Parathyroid adenoma (tissue), 2 donors: ENCODE measurements at regions not wholly inside any gene's neighbourhood (a gene's known extent, or its start where the extent isn't known, plus 50 kb on each side); places are given as distances from the start of the nearest gene placed in this dataset.

Source experiments
- H2AFZ ChIP-seq: fragments of 300-600 bp; sonication (generic); one replicate; pipeline ENCODE4 v1.7.0; 2017; ENCODE audit warnings: antibody characterized with exemption, mild to moderate bottlenecking
- H3K27ac ChIP-seq: fragments of 300-600 bp; sonication (generic); one replicate; pipeline ENCODE4 v1.7.0; 2017
- H3K27me3 ChIP-seq: fragments of 300-600 bp; sonication (generic); one replicate; pipeline ENCODE4 v1.7.0; 2017; ENCODE audit warnings: low read length; ENCODE audit not compliant: control insufficient read depth, insufficient read depth
- H3K36me3 ChIP-seq: fragments of 300-600 bp; sonication (generic); one replicate; pipeline ENCODE4 v1.7.0; 2017; ENCODE audit warnings: low read length; ENCODE audit not compliant: control insufficient read depth, insufficient read depth
- H3K4me1 ChIP-seq: fragments of 300-600 bp; sonication (generic); one replicate; pipeline ENCODE4 v1.7.0; 2017; ENCODE audit warnings: control low read depth
- H3K4me2 ChIP-seq: fragments of 300-600 bp; sonication (generic); one replicate; pipeline ENCODE4 v1.7.0; 2017; ENCODE audit warnings: low read length
- H3K4me3 ChIP-seq: fragments of 300-600 bp; sonication (generic); one replicate; pipeline ENCODE4 v1.7.0; 2017; ENCODE audit warnings: low read depth, low read length
- H3K79me2 ChIP-seq: fragments of 300-600 bp; sonication (generic); one replicate; pipeline ENCODE4 v1.7.0; 2017; ENCODE audit warnings: control low read depth
- H3K9ac ChIP-seq: fragments of 300-600 bp; sonication (generic); one replicate; pipeline ENCODE4 v1.7.0; 2017; ENCODE audit warnings: mild to moderate bottlenecking
- H3K9me3 ChIP-seq: fragments of 300-600 bp; sonication (generic); one replicate; pipeline ENCODE4 v1.7.0; 2017; ENCODE audit warnings: low read length; ENCODE audit not compliant: control insufficient read depth
- CTCF ChIP-seq: fragments of 300-600 bp; sonication (generic); IDR thresholded peaks from one replicate; pipeline ENCODE4 v1.7.0; 2017; ENCODE audit warnings: antibody characterized with exemption, mild to moderate bottlenecking
- donor health status: primary hyperparathyroidism.

GRCh38 chr22:49357661-49358440 is 469.8 kb downstream of the BRD1 start:
- Histone ChIP-seq H3K9me3 (no peaks in the 10 kb centered on the region), H3K4me1 (no peaks in the 10 kb centered on the region), H3K4me2 (no peak overlapping the region), H3K9ac (no peak overlapping the region), H2AFZ (no peak overlapping the region), H3K79me2 (no peaks in the 10 kb centered on the region), H3K36me3 (no peaks in the 10 kb centered on the region), H3K27ac (no peak overlapping the region), H3K27me3 (no peaks in the 10 kb centered on the region), H3K4me3 (no peak overlapping the region)
- TF ChIP-seq CTCF = no peak

DNA sequence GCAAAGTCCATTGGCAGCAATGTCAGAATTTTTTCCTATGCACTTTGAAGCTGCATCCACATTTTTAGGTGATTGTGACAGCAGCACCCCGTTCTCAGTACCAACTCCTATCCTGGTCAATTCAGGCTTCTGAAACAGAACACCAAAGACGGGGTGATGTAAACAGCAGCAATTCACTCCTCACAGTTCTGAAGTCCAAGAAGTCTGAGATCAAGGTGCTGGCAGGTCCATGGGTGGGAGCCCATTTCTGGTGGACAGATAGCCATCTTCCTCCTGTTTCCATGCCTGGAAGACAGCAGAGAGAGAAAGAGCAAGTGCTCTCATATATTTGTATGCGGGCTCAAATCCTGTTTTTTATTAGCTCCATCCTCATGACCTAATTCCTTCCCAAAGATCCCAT is 471.2 kb downstream of the BRD1 start:
- no peaks in the 10 kb centered on the region for H3K79me2 ChIP-seq
- no peak overlapping the region for H3K27ac ChIP-seq
- no peaks in the 10 kb centered on the region for H3K36me3 ChIP-seq
- no peaks in the 10 kb centered on the region for H3K27me3 ChIP-seq
- no peaks in the 10 kb centered on the region for H3K9me3 ChIP-seq
- H3K4me2 ChIP-seq = no peak overlapping the region
- no peak overlapping the region for H2AFZ ChIP-seq
- H3K9ac ChIP-seq = no peak overlapping the region
- no peak overlapping the region for H3K4me3 ChIP-seq
- H3K4me1 ChIP-seq = no peaks in the 10 kb centered on the region
- no peak for TF ChIP-seq CTCF

GRCh38 chr22:49355211-49355920 is 472.3 kb downstream of the BRD1 start:
- no peak overlapping the region for H3K9ac ChIP-seq
- no peaks in the 10 kb centered on the region for H3K9me3 ChIP-seq
- no peak overlapping the region for H3K4me2 ChIP-seq
- no peaks in the 10 kb centered on the region for H3K4me1 ChIP-seq
- no peaks in the 10 kb centered on the region for H3K79me2 ChIP-seq
- no peak overlapping the region for H2AFZ ChIP-seq
- no peaks in the 10 kb centered on the region for H3K27me3 ChIP-seq
- H3K27ac ChIP-seq = no peak overlapping the region
- H3K4me3 ChIP-seq = no peak overlapping the region
- TF ChIP-seq CTCF = no peak
- H3K36me3 ChIP-seq = no peaks in the 10 kb centered on the region

- no peaks in the 10 kb centered on the region for H3K36me3 ChIP-seq
- H3K27me3 ChIP-seq = no peaks in the 10 kb centered on the region
- H3K79me2 ChIP-seq = no peaks in the 10 kb centered on the region
- H3K27ac ChIP-seq = no peak overlapping the region
- H3K9me3 ChIP-seq = no peaks in the 10 kb centered on the region
- no peak overlapping the region for H3K4me2 ChIP-seq
- no peaks in the 10 kb centered on the region for H3K4me1 ChIP-seq
- TF ChIP-seq CTCF = no peak
- no peak overlapping the region for H3K4me3 ChIP-seq
- no peak overlapping the region for H3K9ac ChIP-seq
- H2AFZ ChIP-seq = no peak overlapping the region
These were observed 473.0 kb downstream of the BRD1 start for GRCh38 chr22:49354516-49355210.
